ENCODE measurements at regions not wholly inside any gene's neighbourhood (a gene's known extent, or its start where the extent isn't known, plus 50 kb on each side); places are given as distances from the start of the nearest gene placed in this dataset.

DNA sequence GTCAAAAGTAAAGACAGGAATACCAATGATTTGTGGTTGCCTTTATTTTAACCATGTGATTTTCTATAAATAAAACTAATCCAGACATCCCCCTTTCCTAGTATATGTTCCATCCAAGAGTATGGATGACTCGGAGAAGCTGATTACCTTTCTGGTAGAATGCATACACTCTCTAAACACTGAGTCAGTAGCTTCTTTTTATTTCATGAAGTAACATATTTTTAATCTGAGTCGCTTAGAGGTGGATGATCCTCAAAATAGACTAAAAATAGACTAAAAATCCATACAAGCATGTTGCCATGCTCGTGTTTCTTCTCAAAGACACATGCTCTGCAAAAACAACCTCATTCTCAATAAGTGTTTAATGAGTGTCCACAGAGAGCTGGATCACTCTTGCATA, 263.7 kb downstream of the COL12A1 start:
- TF ChIP-seq MXI1 (conservative IDR thresholded peaks at IDR 0.05; ENCODE audit: poor library complexity, severe bottlenecking) (no peak), EZH2 (IDR thresholded peaks at IDR 0.05; ENCODE audit: borderline replicate concordance, insufficient read depth, low read length, poor library complexity, severe bottlenecking) (no peak), SMC3 (conservative IDR thresholded peaks at IDR 0.05; ENCODE audit: poor library complexity) (no peak), POLR2AphosphoS5 (IDR thresholded peaks at IDR 0.05) (no peak), RAD21 (conservative IDR thresholded peaks at IDR 0.05) (no peak), EP300 (conservative IDR thresholded peaks at IDR 0.05; ENCODE audit: poor library complexity, severe bottlenecking) (no peak), TAF1 (IDR thresholded peaks at IDR 0.05; ENCODE audit: low read depth) (no peak)
- TF ChIP-seq, protein P1, sequence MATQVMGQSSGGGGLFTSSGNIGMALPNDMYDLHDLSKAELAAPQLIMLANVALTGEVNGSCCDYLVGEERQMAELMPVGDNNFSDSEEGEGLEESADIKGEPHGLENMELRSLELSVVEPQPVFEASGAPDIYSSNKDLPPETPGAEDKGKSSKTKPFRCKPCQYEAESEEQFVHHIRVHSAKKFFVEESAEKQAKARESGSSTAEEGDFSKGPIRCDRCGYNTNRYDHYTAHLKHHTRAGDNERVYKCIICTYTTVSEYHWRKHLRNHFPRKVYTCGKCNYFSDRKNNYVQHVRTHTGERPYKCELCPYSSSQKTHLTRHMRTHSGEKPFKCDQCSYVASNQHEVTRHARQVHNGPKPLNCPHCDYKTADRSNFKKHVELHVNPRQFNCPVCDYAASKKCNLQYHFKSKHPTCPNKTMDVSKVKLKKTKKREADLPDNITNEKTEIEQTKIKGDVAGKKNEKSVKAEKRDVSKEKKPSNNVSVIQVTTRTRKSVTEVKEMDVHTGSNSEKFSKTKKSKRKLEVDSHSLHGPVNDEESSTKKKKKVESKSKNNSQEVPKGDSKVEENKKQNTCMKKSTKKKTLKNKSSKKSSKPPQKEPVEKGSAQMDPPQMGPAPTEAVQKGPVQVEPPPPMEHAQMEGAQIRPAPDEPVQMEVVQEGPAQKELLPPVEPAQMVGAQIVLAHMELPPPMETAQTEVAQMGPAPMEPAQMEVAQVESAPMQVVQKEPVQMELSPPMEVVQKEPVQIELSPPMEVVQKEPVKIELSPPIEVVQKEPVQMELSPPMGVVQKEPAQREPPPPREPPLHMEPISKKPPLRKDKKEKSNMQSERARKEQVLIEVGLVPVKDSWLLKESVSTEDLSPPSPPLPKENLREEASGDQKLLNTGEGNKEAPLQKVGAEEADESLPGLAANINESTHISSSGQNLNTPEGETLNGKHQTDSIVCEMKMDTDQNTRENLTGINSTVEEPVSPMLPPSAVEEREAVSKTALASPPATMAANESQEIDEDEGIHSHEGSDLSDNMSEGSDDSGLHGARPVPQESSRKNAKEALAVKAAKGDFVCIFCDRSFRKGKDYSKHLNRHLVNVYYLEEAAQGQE (IDR thresholded peaks at IDR 0.05; ENCODE audit: borderline replicate concordance): no peak
- TF ChIP-seq, protein P2, sequence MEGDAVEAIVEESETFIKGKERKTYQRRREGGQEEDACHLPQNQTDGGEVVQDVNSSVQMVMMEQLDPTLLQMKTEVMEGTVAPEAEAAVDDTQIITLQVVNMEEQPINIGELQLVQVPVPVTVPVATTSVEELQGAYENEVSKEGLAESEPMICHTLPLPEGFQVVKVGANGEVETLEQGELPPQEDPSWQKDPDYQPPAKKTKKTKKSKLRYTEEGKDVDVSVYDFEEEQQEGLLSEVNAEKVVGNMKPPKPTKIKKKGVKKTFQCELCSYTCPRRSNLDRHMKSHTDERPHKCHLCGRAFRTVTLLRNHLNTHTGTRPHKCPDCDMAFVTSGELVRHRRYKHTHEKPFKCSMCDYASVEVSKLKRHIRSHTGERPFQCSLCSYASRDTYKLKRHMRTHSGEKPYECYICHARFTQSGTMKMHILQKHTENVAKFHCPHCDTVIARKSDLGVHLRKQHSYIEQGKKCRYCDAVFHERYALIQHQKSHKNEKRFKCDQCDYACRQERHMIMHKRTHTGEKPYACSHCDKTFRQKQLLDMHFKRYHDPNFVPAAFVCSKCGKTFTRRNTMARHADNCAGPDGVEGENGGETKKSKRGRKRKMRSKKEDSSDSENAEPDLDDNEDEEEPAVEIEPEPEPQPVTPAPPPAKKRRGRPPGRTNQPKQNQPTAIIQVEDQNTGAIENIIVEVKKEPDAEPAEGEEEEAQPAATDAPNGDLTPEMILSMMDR (IDR thresholded peaks at IDR 0.05; ENCODE audit: poor library complexity, severe bottlenecking): no peak
- no peak overlapping the region for H2AFZ ChIP-seq (ENCODE audit: low read depth, low read length)

DNA sequence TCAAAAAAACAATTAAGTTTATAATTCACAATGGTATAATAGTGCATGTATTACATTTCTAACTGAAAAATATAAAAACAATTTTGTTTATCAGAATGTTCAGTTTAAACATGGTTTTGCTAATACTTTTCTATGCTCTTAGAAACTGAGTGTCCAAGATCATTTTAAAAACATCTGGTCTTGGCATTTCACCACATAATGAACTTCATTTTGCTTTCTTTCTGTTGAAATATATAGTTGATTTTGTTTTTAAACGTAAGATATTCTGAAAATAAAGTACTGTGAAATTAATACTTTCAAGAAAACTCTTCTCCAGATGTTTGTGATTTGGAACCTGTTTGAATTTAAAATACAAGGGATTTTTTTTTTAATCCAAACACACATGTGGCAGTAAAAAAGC, 264.4 kb downstream of the COL12A1 start:
- Histone ChIP-seq H3K27ac (ENCODE audit: low read length) (no peak overlapping the region), H3K9me2 (ENCODE audit: insufficient read depth, low read length) (no peaks in the 10 kb centered on the region), H2AFZ (ENCODE audit: low read depth, low read length) (no peak overlapping the region), H3K79me2 (replicated peaks; ENCODE audit: insufficient read depth, low read length) (no peaks in the 10 kb centered on the region), H4K20me1 (ENCODE audit: insufficient read depth) (no peaks in the 10 kb centered on the region), H3K36me3 (ENCODE audit: insufficient read depth, low read length) (no peaks in the 10 kb centered on the region), H3K4me3 (ENCODE audit: low read length) (no peak overlapping the region), H3K9ac (ENCODE audit: low read length) (no peak overlapping the region), H3K27me3 (ENCODE audit: insufficient read depth, low read depth, low read length) (no peaks in the 10 kb centered on the region), H3K9me3 (ENCODE audit: low read length) (no peaks in the 10 kb centered on the region), H3F3A (ENCODE audit: insufficient read depth, low read length, poor library complexity, severe bottlenecking) (no peaks in the 10 kb centered on the region), H3K4me2 (ENCODE audit: low read length) (no peak overlapping the region)
- no peak for TF ChIP-seq MXI1 (conservative IDR thresholded peaks at IDR 0.05; ENCODE audit: poor library complexity, severe bottlenecking)
- no peak for TF ChIP-seq EP300 (conservative IDR thresholded peaks at IDR 0.05; ENCODE audit: poor library complexity, severe bottlenecking)
- TF ChIP-seq EZH2 (IDR thresholded peaks at IDR 0.05; ENCODE audit: borderline replicate concordance, insufficient read depth, low read length, poor library complexity, severe bottlenecking): no peak
- TF ChIP-seq, protein P2 (IDR thresholded peaks at IDR 0.05; ENCODE audit: poor library complexity, severe bottlenecking): no peak
- TF ChIP-seq TAF1 (IDR thresholded peaks at IDR 0.05; ENCODE audit: low read depth): no peak
- no peak for TF ChIP-seq SMC3 (conservative IDR thresholded peaks at IDR 0.05; ENCODE audit: poor library complexity)
- TF ChIP-seq, protein P1 (IDR thresholded peaks at IDR 0.05; ENCODE audit: borderline replicate concordance): no peak
- TF ChIP-seq RAD21 (conservative IDR thresholded peaks at IDR 0.05): no peak
- no peak for TF ChIP-seq POLR2AphosphoS5 (IDR thresholded peaks at IDR 0.05)

More for the DNA sequence above, 263.7 kb downstream of the COL12A1 start:
- Histone ChIP-seq H3K36me3 (ENCODE audit: insufficient read depth, low read length) (no peaks in the 10 kb centered on the region), H3K4me2 (ENCODE audit: low read length) (no peak overlapping the region), H3K9me3 (ENCODE audit: low read length) (no peaks in the 10 kb centered on the region), H3K27ac (ENCODE audit: low read length) (no peak overlapping the region), H3K4me3 (ENCODE audit: low read length) (no peak overlapping the region), H3K79me2 (replicated peaks; ENCODE audit: insufficient read depth, low read length) (no peaks in the 10 kb centered on the region), H3K9ac (ENCODE audit: low read length) (no peak overlapping the region), H3F3A (ENCODE audit: insufficient read depth, low read length, poor library complexity, severe bottlenecking) (no peaks in the 10 kb centered on the region), H4K20me1 (ENCODE audit: insufficient read depth) (no peaks in the 10 kb centered on the region), H3K9me2 (ENCODE audit: insufficient read depth, low read length) (no peaks in the 10 kb centered on the region), H3K27me3 (ENCODE audit: insufficient read depth, low read depth, low read length) (no peaks in the 10 kb centered on the region)

Data from neural cell (in vitro differentiated cells).